Activated CD4-positive, alpha-beta T cell treated with anti-CD3 and anti-CD28 coated beads, Interleukin-2, amount 50 U/mL, for 48 hours (primary cell): ENCODE measurements at regions not wholly inside any gene's neighbourhood (a gene's known extent, or its start where the extent isn't known, plus 50 kb on each side); places are given as distances from the start of the nearest gene placed in this dataset.
"Not testable (repeated sequence)": the region's sequence is repeated elsewhere in the genome, so short reads cannot be mapped to it uniquely, and the experiment has no call there.

Source experiments
- DNase-seq, 2 experiments: peaks; one replicate each; pipeline ENCODE4 v3.0.0-alpha.2; 2020

DNA sequence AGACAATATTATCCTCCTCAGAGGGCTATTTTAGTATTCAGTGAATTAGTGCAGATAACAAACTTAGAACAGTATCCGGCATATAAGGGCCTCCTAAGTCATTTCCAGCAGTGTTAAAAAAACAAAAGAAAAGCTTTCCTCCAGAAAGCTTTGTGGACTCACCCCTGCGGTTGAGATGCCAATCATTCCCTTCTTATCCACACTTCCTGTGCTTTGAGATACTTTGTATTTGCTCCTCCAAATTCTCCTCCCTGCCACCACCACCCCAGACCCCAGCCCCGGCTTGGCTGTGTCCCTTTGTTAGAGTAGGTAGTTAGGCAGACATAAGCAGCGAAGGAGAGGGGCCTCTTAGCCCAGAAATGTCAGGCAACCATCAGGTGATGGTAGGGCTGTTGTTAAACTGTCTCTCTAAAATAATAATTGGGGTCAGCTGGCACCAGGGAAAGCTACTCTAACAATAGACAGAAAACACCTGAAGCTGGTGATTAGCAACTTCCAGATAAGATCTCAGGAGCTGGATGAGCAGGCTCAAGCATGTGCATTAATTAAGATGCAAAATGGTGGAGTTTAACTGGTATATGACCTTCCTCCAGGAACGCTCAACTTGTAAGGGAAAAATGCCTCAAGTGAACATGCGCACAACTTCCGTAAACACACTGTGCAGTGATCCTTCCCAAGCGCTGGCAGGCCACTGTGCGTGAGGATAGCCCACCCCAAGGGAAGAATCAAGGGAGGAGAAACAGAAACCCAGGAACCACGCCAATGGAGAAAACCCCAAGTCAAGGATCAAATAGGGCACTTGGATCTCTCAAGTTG is 152.1 kb upstream of the EEA1 start:
- no peak for DNase-seq

DNA sequence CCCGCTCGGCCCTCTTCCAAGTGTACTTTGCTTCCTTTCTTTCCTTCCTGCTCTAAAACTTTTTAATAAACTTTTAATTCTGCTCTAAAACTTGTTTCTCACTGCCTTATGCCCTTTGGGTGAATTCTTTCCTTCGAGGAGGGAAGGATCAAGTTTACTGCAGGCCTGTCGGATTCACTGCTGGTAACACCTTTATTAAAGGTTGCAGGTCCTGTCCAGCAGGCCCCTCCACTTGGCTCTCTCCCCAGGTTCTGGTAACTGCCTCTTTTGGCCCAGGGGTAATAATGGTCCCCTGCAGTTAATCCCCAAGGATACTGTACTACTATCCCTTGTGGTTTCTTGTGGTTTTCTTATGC is 152.7 kb upstream of the EEA1 start:
- DNase-seq: no peak

DNA sequence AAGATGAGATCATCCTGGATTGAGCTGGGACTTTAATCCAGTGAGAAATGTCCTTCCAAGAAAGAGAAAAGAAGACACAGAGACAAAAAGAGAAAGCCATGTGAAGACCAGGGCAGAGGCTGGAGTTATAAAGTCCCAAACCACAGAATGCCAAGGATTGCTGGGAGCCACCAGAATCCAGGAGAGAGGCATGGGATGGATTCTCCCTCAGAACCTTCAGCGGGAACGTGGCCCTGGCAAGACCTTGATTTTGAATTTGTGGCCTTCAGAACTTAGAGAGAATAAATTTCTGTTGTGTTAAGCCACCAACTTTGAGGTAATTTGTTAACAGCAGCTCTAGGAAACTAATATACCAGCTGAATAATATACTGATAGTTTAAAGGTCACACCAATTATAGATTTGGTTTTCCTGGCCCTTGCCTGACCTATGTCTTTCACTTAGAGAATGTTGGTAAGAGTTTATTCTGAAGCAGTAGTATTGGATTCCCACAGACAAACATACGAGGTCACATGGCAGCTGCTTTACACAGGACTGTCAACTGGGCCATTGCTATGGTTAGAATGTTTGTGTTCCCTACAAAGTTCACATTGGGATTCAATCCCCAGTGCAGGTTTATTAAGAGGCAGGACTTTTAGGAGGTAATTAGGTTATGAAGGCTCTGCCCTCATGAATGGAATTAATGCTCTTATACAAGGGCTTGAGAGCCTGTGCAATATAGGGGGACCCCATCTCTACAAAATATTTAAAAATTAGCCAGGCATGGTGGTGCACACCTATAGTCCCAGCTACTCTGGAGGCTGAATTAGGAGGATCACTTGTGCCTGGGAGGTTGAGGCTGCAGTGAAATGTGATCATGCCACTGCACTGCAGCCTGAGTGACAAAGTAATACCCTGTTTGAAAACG is 156.5 kb upstream of the EEA1 start:
- no peak for DNase-seq

DNA sequence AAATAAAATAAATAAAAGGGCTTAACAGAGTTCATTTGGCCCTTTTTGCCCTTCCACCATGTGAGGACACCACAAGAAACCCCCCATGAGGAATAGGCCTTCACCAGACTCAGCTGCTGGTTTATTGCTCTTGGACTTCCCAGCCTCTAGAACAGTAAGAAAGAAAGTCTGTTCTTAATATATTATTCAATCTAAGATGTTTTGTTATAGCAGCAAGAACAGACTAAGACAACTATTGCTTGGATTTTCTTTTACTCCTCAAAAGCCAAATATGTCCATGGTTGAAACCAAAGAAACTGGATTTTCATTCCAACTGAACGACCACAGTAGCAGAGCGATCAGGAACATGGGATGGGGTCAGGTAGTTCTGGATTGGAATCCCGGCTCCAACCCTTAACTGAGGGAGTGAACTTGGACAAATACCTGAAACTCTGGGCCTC is 157.2 kb upstream of the EEA1 start:
- DNase-seq: no peak

DNA sequence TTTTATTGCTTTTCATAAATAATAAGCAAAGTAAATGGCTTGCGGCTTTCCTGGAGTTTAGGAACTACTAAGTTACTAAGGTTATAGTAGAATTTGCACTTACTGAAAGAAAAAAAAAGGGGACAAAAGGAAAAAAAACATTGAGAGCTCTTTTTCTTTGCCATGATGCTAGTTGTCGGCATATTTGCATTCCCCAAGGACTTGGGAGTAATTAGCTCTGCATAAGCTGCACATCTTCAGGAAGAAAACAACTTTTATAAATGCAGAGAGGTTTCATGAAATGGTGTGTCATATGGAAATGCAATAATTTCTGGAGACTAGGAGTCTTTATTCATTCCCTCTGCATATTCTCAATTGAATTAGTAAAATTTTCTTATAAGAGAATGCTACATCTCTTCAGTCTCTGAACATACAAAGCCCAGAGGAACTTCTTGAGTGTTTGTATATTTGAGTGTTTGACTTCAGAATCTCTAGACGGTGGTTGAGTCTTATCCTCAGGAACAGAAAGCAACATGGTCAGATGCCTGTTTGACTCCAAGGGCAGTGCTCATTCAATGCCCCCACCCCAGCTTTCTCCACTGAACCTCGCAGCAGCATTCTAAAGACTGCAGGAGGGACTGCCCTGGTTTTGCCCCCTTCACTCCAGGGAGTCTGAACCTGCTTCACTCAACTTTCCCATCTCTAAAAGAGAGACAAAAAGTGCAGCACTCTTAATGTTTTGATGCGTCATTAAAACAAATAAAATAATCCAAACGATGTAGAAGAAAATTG is 158.9 kb upstream of the EEA1 start:
- no peak for DNase-seq

DNA sequence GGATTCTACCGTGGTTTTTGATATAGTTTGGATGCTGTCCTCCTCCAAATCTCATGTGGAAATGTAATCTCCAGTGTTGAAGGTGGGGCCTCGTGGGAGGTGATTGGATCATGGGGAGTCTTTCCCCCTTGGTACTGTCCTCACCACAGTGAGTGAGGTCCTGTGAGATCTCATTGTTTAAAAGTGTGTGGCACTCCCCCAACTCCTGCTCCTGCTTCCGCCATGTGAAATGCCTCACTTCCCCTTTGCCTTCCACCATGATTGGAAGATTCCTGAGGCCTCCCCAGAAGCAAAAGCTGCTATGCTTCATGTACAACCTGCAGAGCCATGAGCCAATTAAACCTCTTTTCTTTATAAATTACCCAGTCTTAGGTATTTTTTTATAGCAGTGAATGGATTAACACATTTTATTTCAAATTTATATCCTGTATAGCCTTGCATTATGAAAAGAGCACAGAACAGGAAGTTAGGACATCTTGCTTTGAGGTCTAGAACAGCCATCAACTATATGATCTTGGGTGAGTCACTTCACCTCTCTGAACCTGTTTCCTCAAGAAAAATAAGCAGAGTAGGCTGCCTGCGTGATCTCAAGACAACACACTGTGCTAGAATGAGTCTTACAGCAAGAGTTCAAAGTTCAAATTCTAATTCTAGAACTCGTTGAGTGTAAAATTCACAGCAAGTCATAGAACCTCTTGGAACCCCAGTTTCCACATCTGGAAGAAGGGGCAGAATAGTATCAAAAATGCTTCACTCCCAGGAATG is 160.9 kb upstream of the EEA1 start:
- DNase-seq: no peak

DNA sequence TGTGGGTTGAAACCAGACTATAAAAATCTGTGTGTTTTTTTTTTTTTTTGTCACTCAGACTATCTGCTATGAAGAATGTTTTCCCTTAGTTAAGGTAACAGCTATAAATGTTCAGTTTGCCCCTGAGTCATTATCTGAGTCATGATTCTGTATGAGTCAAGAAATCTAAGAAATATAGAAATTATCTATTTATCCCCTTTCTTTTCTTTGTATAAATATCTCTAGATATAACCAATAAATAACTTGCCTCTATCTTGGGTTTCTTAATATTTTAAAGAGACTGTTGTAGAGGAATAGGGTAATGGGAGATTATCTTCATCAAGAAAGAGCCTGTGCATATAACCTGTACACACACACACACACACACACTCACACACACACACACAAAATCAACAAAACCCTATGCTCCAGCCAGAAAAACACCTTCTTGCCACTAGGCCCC is 161.7 kb upstream of the EEA1 start:
- no peak for DNase-seq

DNA sequence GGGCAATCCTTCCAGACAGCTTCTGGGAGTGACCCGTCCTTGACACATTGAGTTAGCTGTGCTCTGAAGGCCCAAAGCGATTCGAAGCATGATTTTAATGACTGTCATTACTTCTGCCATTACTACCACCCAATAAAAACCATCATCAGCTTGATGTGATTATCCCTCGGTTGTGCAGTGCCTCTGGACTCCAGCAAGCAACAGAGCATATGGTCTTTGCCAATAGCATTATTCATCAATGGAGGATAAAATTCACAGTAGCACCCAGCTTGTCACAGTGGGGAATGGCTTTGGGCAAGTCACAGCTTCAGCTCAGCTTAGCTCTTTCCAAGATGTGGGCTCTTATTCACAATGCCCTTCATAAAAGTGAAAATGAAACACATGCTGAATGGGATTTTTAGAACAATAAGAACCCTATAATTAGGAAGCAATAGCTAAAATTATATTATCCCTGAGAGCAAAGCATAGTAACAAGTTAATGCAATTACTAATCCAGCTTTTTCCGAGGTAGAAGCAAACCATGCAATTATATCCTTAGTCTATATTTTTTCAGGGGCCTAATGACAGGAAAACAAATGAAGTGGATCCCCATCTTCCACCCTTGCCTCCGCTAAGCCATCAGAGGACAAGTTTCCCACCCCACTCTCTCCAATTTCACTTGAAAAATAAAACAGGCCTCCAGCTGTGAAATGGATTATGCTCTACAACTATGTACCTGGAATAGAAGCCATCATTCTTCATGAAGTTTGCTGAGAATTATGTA is 163.0 kb upstream of the EEA1 start:
- DNase-seq: no peak

DNA sequence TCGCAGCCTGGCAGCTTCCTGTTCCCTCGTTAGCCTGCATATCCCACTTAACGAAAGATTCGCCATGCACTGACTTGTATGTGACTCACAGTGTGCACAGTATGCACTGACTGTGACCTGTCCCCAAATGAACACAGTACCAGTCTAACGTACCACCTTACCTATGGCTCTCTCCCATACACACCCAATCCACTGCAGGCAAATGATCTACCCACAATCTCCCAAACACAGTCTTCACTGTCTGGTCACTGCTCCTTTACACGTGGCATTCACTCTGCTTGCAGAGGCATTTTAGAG is 163.5 kb upstream of the EEA1 start:
- no peak for DNase-seq

DNA sequence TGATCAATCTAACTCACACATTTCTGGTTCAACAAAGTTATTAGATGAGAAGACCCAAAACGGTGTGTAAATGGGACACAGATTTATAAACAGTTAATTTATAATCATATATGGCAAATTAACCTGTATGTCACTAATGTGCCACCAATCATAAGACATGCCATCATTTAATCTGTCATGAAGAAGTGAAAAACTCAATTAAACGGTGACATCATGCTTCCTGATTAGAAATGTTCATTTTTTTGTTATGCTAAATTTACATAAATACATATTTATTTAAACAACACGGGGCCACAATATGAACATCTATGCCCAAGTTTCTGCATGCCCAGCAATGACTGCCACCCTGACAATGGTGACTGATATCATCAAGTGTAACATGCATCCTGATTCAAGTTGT is 164.1 kb upstream of the EEA1 start:
- no peak for DNase-seq

DNA sequence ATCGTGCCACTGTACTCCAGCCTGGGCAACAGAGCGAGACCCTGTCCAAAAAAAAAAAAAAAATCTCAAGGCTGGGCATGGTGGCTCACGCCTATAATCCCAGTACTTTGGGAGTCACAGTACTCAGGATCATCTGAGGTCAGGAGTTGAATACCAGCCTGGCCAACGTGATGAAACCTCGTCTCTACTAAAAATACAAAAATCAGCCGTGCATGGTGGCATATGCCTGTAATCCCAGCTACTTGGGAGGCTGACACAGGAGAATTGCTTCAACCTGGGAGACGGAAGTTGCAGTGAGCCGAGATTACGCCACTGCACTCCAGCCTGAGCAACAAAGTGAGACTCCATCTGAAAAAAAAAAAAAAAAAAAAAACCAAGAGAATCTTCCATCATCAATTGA is 165.1 kb upstream of the EEA1 start:
- not testable (repeated sequence) for DNase-seq

DNA sequence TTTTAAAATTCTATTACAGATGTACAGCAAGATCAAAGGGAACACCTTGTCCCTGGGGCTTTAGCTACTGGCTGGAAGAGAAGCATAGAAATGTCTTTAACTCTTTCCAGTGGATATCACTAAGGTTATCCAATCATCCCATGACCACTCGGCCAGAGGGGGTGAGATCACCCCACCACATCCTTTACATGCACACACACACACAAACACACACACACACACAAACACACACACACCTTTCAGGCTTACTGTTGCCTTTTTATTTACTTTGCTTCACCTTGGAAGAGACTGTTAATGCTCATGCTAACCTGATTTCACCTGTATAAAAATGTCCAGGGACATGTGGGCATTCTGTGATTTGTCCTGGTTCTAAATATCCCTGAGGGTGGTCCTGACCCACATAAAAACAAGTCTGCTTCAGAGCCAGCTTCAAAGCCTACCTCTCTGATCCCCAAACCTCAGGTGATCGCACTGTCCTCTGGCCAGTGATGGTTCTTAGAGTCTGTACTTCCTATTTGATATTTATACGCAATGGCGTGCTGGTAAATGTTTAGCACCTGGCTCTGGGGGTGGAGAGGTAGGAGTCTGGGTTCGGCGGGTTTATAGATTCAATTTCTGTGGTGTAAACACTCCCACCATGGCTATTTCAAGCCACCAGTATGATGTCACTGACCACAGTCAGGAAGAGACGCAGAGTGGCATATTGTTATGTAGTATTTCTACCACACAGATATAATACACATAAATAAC is 166.1 kb upstream of the EEA1 start:
- no peak for DNase-seq

DNA sequence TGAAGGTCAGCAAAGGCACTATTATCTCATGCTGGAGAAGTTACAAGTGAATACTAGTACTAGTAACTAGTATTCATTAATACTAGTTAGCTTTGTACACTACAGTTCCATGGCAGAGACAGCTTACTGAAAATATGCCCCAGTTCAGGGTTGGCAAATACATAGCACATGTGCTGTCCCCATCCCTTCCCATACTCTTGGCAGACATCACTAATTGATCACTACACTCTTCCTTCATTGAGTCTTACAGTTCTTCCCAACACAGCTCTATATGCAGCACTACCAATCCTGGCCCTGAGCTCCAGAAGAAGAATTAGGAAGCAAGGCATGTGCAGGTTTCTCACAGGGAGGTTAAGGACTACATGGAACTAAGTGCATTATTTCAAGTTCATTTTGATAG is 168.3 kb upstream of the EEA1 start:
- no peak for DNase-seq

DNA sequence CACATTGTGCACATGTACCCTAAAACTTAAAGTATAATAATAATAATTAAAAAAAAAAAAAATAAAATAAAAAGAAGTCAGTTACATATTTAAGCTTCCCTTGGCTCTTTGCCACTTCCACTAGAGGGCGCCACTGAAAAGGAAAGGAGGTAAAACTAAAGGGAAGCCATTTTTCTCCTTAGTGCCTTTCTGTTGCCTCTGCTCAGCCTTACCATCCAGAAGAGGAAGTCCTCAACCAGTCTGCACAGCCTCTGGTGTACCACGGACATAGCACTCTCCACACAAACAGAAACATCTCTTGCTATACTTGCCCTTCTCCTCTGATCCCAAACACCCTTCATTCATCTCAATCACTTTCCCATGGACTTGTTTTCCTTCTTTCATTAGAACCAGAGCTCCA is 169.0 kb upstream of the EEA1 start:
- peak; percentile 72 to 81 for DNase-seq

DNA sequence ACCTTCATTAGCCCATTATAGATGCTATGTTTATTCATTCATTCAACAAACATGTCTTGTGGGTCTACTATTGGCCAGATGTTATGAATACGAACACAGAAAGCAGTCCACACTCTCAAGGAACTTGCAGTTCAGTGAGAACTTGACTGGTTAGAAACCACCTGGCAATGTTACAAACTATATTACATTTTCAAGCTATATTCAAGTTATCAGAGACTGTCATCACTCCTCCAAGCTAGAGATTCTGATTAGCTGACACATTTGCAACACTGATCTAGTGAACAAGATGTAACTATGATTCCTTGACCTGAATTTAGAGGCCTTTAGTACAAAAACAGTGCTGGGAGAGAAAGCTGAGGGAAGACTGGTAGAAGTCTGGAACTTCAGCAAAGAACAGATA is 170.7 kb upstream of the EEA1 start:
- no peak for DNase-seq

DNA sequence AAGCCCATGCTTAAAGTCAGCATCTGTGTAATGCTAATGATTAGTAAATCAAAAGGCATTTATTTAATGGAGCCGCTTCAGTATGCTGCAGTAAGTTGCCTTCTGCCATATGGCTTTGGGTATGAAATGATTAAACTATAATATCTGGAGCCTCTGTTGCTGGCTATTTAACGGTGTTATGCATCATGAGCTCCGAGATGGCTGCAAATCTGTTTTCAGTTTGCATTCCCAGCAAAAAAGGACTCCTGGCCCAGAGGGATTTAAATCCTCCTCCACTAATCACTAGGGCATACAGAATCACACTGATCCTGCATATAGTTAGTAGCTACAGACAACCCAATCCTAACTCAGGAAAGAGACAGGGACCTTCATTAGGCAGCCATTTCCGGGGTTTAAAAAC is 171.5 kb upstream of the EEA1 start:
- no peak for DNase-seq

DNA sequence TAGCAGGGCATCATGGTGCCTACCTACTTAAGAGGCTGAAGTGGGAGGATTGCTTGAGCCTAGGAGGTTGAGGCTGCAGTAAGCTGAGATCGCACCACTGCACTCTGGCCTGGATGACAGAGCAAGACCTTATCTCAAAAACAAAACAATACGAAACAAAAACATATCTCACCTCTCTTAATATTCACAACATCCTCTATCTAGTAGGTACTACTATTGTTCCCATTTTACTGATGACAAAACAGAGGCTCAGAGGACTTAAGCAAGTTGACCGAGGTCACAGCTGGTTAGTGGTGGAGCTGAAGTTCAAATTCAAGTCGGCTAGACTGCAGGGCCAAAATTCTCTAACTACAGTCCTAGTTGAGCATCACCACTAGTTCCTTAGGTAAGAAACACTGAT is 172.3 kb upstream of the EEA1 start:
- DNase-seq: no peak

DNA sequence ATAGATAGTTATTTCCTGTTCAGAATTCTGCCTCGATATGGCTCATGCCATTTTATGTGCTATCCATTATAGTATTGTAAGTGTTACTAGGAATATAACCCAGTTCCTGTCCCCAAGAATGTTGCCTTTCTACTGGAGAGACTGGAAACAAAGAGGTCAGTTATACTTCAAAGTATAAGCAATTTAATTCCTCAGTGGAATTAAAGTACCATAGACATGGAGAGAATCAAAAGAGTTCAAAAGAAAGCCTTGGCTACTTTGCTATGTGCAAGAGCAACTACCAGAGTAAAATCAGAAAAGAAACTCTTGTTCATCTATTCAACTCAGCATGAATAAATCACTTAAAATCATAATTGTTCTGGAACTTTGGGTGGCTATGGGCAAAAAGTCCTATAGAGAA is 173.2 kb upstream of the EEA1 start:
- no peak for DNase-seq

DNA sequence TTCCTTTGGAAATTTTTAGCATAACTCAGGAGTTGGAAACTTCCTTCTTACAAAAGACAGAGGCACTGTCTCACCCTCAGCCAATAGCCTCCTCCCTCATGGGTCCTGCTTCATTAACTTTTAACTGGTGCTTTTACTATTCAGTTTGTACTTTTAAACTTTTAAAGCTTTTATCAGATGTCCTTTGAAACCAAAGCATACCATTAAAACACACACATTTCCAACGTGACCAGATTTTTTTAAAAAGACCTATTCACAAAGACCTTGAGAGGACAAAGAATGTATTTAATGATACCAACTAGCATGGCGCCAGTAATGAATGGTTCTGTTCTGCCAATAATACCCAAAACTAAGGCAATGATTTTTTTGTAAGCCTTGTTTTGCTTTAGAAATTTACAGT is 173.6 kb upstream of the EEA1 start:
- DNase-seq: no peak

DNA sequence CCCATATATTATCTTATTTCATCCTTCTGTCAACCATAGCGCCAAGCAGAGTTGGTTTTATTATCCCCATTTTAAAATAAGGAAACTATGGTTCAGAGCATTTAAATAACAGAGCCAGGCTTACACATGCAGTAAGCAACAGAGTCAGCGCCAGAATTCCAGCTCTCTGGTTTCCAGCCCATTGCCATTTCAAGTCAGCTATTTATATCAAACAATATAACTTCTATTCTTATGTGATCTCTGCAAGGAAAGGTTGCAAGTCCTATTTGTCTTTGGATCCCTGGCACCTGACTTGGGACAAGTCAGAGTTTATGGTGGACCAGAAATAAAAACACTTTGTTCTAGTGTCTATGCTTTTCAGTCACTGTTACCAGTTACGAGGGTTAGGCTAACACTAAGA is 174.1 kb upstream of the EEA1 start:
- no peak for DNase-seq

DNA sequence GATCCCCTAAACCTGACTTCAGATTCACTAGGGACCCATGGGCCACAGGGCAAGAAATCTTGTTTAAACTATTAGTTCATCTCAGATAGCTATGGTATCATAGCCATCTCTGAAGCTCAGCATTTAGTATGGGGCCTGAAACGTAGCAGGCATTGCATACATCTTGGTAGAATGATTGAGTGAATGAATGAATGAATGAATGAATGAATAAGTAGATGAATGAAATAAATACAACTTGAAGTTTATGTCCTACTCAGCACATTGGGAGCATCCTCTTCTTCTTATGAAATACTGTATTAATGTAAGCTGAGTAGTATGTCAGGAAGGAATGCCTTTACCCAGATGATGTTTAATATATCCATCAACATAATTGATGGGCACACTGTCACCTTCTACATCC is 175.4 kb upstream of the EEA1 start:
- no peak for DNase-seq
